Activated CD4-positive, CD25-positive, alpha-beta regulatory T cell treated with anti-CD3 and anti-CD28 coated beads, Interleukin-2, amount 50 U/mL, for 72 hours (primary cell): ENCODE measurements at regions not wholly inside any gene's neighbourhood (a gene's known extent, or its start where the extent isn't known, plus 50 kb on each side); places are given as distances from the start of the nearest gene placed in this dataset.
A peak's percentile ranks its signal among the peaks of the same experiment; 100 is the strongest.

Source experiments
- DNase-seq: peaks from one replicate; pipeline ENCODE4 v3.0.0; 2021

GRCh38 chr2:173419506-173419905 is 64.8 kb downstream of the CDCA7 start:
- DNase-seq: no peak

GRCh38 chr2:173424886-173425285 is 70.2 kb downstream of the CDCA7 start:
- no peak for DNase-seq

- DNase-seq: no peak
Measured at GRCh38 chr2:173427887-173428668, 73.4 kb downstream of the CDCA7 start.

- DNase-seq: no peak
Measured at GRCh38 chr2:173431191-173431590, 76.5 kb downstream of the CDCA7 start.

- DNase-seq: no peak
Measured at GRCh38 chr2:173432049-173432754, 77.5 kb downstream of the CDCA7 start.

GRCh38 chr2:173434762-173435569 is 80.3 kb downstream of the CDCA7 start:
- DNase-seq: no peak

- no peak for DNase-seq
Measured at GRCh38 chr2:173435574-173435973, 80.9 kb downstream of the CDCA7 start.

- no peak for DNase-seq
Measured at GRCh38 chr2:173436088-173436487, 81.4 kb downstream of the CDCA7 start.

- DNase-seq: no peak
Measured at GRCh38 chr2:173441222-173441621, 86.5 kb downstream of the CDCA7 start.

GRCh38 chr2:173442542-173442941 is 87.9 kb downstream of the CDCA7 start:
- DNase-seq: no peak

GRCh38 chr2:173446722-173447121 is 92.0 kb downstream of the CDCA7 start:
- no peak for DNase-seq

GRCh38 chr2:173448938-173449471 is 94.3 kb downstream of the CDCA7 start:
- peak; percentile 68 for DNase-seq

GRCh38 chr2:173451118-173451517 is 96.4 kb downstream of the CDCA7 start:
- no peak for DNase-seq

GRCh38 chr2:173451941-173452340 is 97.3 kb downstream of the CDCA7 start:
- no peak for DNase-seq

GRCh38 chr2:173452416-173452815 is 97.7 kb downstream of the CDCA7 start:
- DNase-seq: no peak

- no peak for DNase-seq
Measured at GRCh38 chr2:173456960-173457359, 102.3 kb downstream of the CDCA7 start.

- no peak for DNase-seq
Measured at GRCh38 chr2:173457366-173457765, 102.7 kb downstream of the CDCA7 start.

GRCh38 chr2:173458991-173459780 is 104.5 kb downstream of the CDCA7 start:
- no peak for DNase-seq

GRCh38 chr2:173462892-173463840 is 108.5 kb downstream of the CDCA7 start:
- DNase-seq: no peak

- DNase-seq: no peak
Measured at GRCh38 chr2:173463846-173464245, 109.2 kb downstream of the CDCA7 start.

- no peak for DNase-seq
Measured at GRCh38 chr2:173467751-173468150, 113.1 kb downstream of the CDCA7 start.
